Hematopoietic multipotent progenitor cell treated with erythropoietin and hydrocortisone succinate and interleukin-3 and kit ligand, for 4 days (in vitro differentiated cells): ENCODE measurements at regions not wholly inside any gene's neighbourhood (a gene's known extent, or its start where the extent isn't known, plus 50 kb on each side); places are given as distances from the start of the nearest gene placed in this dataset.
"Not testable (repeated sequence)": the region's sequence is repeated elsewhere in the genome, so short reads cannot be mapped to it uniquely, and the experiment has no call there.

ENCODE experiments used
- DNase-seq: peaks from one replicate; pipeline ENCODE4 v3.0.0-alpha.2; 2015

- no peak for DNase-seq
Observed at GRCh38 chr13:75993241-75993640, 357.1 kb downstream of the LMO7 start.

- no peak for DNase-seq
Observed at GRCh38 chr13:75986818-75987217, 350.7 kb downstream of the LMO7 start.

DNA sequence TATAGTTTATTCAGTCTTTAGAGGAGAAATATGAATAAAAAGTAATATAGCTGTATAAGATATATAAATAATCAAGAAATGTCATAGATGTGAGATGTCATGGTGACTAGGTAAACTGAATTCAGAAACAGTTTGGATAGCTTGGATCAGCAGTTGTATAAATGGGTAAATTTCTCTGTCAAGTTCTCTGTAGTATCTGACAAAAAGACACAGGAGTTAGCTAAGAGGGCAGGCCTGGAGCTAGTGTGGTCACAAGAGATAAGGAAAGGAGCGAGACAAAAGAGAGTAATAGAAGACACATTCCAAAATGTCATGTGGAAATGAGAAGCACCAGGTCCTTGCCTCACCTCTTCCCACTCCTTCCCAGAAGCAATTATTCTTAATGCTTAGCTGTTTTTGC, 349.0 kb downstream of the LMO7 start:
- peak; percentile 86 for DNase-seq

GRCh38 chr13:75978818-75979217, 342.7 kb downstream of the LMO7 start:
- no peak for DNase-seq

DNA sequence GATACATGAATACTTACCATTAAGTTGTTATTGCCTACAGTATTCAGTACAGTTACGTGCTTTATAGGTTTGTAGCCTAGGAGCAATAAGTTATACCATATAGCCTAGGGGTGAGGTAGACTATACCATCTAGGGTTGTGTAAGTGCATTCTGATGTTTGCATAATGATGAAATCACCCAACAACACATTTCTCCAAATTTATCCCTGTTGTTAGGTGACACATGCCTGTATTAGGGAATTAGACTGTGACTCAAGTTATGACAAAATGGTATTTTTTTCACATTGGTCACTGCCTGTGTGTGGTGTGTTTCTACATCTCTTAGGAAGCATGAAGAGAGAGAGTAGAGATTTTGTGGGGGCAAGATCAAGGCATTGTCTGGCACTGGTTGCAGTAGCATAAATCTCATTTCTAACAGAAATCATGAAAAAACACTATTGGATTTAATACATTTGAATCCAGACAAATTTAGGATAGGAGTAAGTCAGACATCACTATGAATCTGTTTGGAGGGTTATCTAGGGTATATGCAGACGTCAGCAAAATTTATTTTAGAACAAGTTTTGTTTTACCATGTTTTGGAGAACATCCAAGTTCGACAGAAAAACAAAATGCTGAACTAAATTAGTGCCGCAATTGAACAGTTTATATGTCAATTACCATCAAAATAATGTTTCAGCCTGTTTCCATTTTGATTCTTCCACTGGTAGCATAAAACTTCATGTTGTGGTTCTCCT, 332.1 kb downstream of the LMO7 start:
- no peak for DNase-seq

GRCh38 chr13:75963302-75963701, 327.2 kb downstream of the LMO7 start:
- peak; percentile 86 for DNase-seq

DNA sequence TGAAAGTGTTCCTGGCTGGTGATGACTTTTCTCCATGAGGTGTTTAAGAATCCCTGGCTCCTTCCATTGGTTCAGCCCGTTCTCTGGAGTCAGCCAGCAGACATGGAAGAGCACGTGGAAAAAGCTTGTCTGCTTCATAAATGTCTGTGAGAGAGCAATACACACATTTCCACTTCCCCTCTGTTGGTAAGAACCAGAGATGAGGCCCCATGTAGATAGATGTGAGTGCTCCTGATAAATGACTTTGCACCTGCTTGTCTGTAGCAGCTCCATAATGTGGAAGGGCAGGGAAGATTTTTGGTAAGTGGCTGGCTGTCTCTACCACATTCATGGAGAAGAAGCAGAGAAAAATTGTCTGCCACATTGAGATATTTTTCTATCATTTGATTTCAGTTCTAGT, 325.8 kb downstream of the LMO7 start:
- DNase-seq, result peak; percentile 22

GRCh38 chr13:75960538-75960994, 324.4 kb downstream of the LMO7 start:
- peak; percentile 43 for DNase-seq

DNA sequence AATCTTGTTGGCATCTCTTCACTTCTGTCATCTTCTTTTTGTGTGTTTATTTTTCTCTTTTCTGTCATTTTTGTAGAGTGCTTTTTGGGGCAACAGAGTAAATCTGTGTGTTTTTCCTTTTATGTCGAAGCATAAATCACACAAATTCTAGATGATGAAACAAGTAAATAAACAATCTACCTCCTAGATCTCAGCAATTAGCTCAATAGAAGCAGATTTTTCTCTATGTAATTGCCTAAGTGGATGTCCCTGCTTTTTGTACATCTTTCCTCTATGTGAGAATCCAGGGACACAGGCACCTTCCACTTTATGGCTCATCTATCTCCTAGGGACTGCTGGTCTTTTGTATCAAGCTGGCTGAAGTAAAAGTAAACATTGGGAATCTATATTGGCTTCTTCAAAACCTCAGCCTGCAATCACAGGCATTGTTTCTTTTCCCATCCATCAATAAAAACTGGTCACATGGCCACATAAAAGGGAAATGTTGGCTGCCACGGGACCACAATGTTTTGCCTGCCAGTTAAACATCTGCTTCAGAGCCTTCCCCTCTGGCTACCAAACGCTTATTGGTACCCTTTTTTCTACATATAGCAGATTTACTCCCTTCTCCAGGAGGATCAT, 323.8 kb downstream of the LMO7 start:
- DNase-seq, result no peak

DNA sequence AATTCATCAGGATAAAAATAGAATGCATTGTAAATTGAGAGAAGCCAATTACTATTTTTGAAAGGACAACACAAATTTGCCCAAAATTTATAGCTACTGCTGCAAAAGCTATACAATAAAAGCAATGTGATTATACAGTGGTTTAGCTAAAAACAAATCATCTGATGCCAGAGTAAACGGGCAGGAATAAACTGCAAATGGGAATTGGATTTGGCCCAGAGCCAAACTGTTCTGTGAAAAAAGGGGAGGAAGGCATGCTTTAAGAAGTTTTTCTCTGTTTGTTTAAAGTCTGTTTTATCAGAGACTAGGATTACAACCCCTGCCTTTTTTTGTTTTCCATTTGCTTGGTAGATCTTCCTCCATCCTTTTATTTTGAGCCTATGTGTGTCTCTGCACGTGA, 317.5 kb downstream of the LMO7 start:
- DNase-seq, result not testable (repeated sequence)

- DNase-seq, result peak; percentile 28
Observed at GRCh38 chr13:75947448-75947847, 311.3 kb downstream of the LMO7 start.

DNA sequence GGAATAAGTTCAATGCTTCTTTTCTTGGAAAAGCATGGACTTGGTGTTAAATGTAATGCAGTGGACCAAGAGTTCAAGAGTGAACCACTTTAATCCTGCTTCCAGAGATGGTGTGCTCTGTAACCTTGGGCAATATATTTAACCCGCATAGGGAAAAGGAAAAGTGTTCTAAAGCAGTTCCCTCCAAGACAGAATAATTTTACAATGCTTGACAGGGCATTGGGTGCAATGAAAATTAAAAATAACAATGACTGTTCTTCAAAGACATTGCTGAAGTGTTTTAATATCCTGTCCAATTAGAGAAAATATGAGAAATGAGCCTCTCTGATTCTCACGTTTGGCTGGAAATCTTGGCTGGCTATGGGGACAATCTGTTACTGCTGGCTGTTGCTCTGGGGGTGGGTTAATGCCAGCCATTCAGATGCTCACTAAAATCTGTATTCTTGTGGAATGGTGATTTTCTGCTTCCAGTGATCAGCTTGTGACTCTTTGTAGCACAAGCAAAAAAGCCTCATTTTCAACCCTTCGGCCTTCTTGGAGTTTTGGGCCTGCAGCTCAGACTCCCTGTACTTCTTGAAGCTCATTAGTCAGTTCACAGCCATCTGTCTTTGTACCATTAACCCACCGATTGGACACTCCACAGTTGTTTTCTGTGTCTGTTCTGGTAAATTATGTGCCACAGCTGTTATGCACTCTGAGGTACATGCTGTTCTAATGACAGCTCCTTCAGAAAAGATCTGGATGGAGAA, 310.6 kb downstream of the LMO7 start:
- no peak for DNase-seq

GRCh38 chr13:75945841-75946482, 309.8 kb downstream of the LMO7 start:
- DNase-seq, result no peak

DNA sequence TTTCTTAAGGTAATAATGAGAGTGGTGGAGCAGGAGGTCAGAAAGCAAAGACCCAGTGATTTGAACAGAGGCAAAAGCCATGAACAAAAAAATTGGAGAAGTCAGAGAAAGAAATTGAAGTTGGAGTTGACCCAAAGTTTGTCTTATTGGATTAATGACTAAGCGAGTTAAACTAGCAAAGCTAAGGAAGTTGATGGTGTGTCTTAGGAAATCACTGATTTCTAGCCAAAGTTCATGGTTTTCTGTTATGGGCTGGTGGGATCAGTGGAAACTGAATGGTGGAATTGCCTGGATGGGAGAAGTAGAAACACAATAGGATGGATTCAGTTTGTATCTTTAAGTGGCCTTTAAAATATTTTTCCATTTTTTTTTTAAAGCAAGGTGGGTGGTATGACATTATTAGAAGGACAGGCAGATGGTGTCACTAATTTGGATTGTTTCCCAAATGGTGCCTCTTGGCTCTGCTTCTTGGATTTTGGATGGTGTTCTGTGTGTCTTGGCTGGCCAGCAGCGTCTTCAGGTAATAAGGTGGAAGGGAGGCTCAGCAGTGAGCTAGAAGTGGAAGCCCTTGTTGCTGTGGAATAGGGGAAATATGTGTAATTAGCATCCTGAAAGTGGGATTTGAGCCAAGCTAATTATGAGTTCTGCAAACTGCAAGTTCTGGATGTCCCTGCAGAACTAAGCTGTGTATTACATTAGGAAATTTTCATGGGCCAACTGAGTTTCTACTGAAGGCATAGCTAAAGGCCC, 302.9 kb downstream of the LMO7 start:
- no peak for DNase-seq

DNA sequence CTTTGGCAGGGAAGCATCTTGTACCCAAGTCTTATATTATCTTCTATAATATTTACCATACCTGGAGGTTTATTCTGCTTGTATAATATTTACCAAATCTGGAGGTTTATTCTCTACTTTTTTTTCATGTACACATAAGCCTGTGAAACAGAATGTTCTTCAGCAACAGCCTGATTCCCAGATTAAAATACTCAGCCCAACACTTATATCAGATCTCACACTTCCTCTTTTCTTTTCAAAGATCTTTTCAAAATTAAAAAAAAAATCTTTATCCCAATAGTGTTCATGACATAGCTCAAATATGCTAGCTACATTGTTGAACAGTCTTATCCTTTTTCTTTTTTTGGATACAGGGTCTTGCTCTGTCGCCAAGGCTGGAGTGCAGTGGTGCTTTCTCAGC, 300.7 kb downstream of the LMO7 start:
- DNase-seq, result peak; percentile 61

- DNase-seq, result no peak
Observed at GRCh38 chr13:75935805-75936204, 299.7 kb downstream of the LMO7 start.

DNA sequence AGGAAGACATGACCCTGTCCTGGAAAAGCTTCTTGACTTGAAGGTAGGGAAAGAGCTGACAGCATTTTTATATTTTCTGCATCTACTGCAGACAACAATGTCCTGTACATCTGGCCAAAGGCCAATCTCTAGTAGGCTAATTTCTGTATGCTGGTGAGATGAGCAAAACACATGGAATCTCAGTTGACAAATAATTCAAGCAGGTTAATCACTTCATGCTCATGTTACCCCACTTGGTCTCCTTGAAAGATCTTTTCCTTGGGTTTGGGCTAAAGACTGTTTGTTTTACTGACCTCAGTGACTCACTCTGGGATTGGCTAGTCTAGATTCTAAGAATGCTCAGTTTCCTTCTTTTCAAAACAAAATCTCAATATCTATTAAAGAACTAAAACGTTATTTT, 298.8 kb downstream of the LMO7 start:
- no peak for DNase-seq

DNA sequence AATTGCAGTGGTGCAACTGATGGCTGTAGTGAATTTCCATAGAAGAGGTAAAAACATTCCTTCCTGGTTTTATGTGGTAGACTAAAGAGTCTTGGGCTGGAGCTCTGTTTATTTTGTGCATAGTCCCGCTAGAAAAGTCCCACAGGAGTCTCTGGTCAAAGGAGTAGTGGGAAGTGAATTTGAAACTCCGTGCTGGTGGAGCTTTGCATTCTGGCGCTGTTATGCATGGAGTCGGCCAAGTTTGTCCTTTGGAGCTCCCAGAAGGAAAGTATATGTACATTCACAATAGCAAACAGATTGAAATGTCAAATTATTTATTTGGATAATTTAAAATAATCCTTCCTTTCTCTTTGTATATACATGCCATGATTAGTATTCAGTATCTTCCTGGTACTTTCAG, 296.5 kb downstream of the LMO7 start:
- DNase-seq, result no peak

DNA sequence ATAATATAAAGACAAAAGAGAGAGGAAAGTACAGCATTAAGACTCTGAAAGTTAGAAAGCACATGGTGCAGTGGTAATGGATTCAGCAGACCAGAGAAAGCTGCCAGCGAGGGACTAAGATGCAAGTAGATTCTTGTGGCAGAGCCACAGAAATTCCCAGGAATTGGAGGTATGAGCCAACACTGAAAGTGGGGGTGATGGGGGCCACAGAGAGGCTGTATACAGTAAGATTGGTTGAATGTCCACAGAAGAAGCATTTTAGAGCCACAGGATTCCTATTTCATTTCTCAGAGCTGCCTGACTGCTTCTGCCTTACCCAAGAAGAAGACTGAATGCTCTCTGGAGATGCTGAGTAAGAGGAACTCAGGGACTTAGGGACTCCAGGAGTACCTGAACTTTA, 295.0 kb downstream of the LMO7 start:
- no peak for DNase-seq

DNA sequence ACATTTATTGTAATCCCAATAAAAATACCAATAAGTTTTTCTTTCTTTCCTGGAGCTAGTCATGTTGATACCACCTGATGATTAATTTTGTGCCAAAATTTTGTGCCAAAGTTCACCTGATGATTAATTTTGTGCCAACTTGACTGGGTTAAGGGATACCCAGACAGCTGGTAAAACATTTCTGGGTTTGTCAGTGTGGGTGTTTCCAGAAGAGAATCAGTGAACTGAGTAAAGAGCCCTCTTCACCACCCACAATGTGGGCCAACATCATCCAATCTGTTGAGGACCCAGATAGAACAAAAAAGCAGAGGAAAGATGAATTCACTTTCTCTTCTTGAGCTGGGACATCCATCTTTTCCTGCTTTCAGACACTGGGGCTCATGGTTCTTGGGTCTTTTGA, 292.9 kb downstream of the LMO7 start:
- DNase-seq, result no peak

DNA sequence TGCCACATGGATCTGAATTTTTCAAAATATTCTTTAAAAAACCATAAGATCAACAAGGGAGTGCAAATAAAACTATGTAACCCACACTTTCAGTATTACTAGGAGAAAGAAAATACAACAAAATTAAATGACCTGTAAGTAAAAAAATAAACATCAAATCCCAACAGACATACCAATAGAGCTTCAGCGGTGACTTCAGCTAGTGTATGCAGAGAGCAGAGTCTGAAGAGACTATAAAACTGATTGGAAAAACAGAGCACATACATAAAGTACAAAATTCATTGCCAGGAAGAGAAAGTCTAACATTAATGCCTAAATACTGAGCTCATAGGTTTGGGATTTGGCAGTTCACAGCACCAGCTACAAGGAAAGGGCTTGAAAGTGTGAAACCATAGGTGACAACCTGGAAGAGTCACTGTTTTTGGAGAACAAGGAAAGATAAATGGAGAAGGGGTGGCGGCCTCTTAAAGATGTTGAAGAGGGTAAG, 291.1 kb downstream of the LMO7 start:
- DNase-seq, result no peak

GRCh38 chr13:75920536-75920935, 284.4 kb downstream of the LMO7 start:
- DNase-seq, result no peak
